HepG2 (cell line): ENCODE measurements at regions not wholly inside any gene's neighbourhood (a gene's known extent, or its start where the extent isn't known, plus 50 kb on each side); places are given as distances from the start of the nearest gene placed in this dataset.

ENCODE experiments used
- ATAC-seq: fragments of 200-7000 bp; cut with Tn5 transposase; 3 replicates; pipeline ENCODE4 v1.9.1; 2020; ENCODE audit warnings: mild to moderate bottlenecking, moderate library complexity
- BruUV-seq: library from RNA; stranded (reverse); fragments of 400-500 nt; replicated peaks from 2 replicates; lab custom pipeline; 2021; lab: Mats Ljungman, UMichigan
- CTCF ChIA-PET: fragments of 300-600 bp; formaldehyde crosslinking; extraction: SDS; loops from one replicate; lab custom pipeline; 2021; ENCODE audit warnings: low total read pairs, inconsistent platforms, low intra/inter-chr PET ratio; lab: Yijun Ruan, JAX
- POLR2A ChIA-PET: fragments of 350-600 bp; sonication (Branson Sonifier 250); formaldehyde crosslinking; loops from one replicate; lab custom pipeline; 2020; ENCODE audit warnings: antibody characterized with exemption, inconsistent platforms; lab: Yijun Ruan, JAX
- DNase-seq: peaks from one replicate; pipeline ENCODE4 v3.0.0-alpha.2; 2015; ENCODE audit warnings: low spot score
- FAIRE-seq: peaks from 3 replicates; lab custom pipeline; 2011; peaks lifted over from hg19 to GRCh38; lab: Jason Lieb, UNC
- H2AFZ ChIP-seq: one replicate; pipeline ENCODE4 v1.6.1; 2011; ENCODE audit warnings: low read length, inconsistent platforms
- H3K27ac ChIP-seq: fragments of 300-600 bp; 3 replicates; pipeline ENCODE4 v1.8.0; 2011; ENCODE audit warnings: mixed run types, mild to moderate bottlenecking, mixed read lengths, low read length, inconsistent platforms; ENCODE audit not compliant: insufficient read depth; ENCODE audit errors: extremely low read length
- H3K27me3 ChIP-seq, 2 experiments: fragments of 200-600 bp in 1 of 2; 2 replicates in 1 of 2; 3 replicates in 1 of 2; pipeline versions ENCODE4 v1.6.0 to v1.8.0; 2011; ENCODE audit warnings: low read length in 2 of 2, mild to moderate bottlenecking in 2 of 2, moderate library complexity in 2 of 2, inconsistent platforms in 1 of 2; ENCODE audit not compliant: insufficient read depth in 2 of 2, control insufficient read depth in 1 of 2
- H3K36me3 ChIP-seq, 2 experiments: fragments of 200-600 bp in 1 of 2; replicated peaks in 1 of 2; 2 replicates in 1 of 2; 3 replicates in 1 of 2; pipeline versions ENCODE4 v1.5.1 to v1.8.0; 2011; ENCODE audit warnings: low read length in 2 of 2, inconsistent platforms in 1 of 2; ENCODE audit not compliant: insufficient read depth in 2 of 2, control insufficient read depth in 1 of 2
- H3K4me1 ChIP-seq: 2 replicates; pipeline ENCODE4 v1.5.1; 2012; ENCODE audit warnings: low read length, inconsistent platforms; ENCODE audit not compliant: insufficient read depth
- H3K4me2 ChIP-seq: 2 replicates; pipeline ENCODE4 v1.6.0; 2011; ENCODE audit warnings: low read depth, low read length, inconsistent platforms
- H3K4me3 ChIP-seq, 3 experiments: fragments of 200-600 bp in 1 of 3; sonication (generic), shearing (Covaris generic) in 1 of 3; replicated peaks in 1 of 3; 2 replicates each; pipeline ENCODE4 v1.5.1; 2011 to 2016; ENCODE audit warnings: low read length in 3 of 3, inconsistent platforms in 2 of 3, low read depth in 2 of 3, mild to moderate bottlenecking in 2 of 3, control low read depth in 1 of 3, mixed read lengths in 1 of 3; ENCODE audit not compliant: insufficient read depth in 1 of 3
- H3K79me2 ChIP-seq: one replicate; pipeline ENCODE4 v1.6.1; 2011; ENCODE audit warnings: low read length, inconsistent platforms; ENCODE audit not compliant: insufficient read depth
- H3K9ac ChIP-seq: 2 replicates; pipeline ENCODE4 v1.6.0; 2011; ENCODE audit warnings: mild to moderate bottlenecking, low read depth, low read length, inconsistent platforms; ENCODE audit not compliant: insufficient read depth
- H3K9me3 ChIP-seq: 2 replicates; pipeline ENCODE4 v1.5.1; 2012; ENCODE audit warnings: mild to moderate bottlenecking, low read length
- H4K20me1 ChIP-seq: 2 replicates; pipeline ENCODE4 v1.6.0; 2011; ENCODE audit warnings: inconsistent platforms, mild to moderate bottlenecking, low read length, moderate library complexity; ENCODE audit not compliant: insufficient read depth
- ETS1 ChIP-seq: sonication (generic); formaldehyde crosslinking; IDR thresholded peaks from 2 replicates; pipeline ENCODE4 v1.4.0; 2020; ENCODE audit warnings: missing genetic modification reagents
- GPBP1L1 ChIP-seq: sonication (generic); formaldehyde crosslinking; IDR thresholded peaks from 2 replicates; pipeline ENCODE4 v1.5.0; 2020; ENCODE audit warnings: mild to moderate bottlenecking, missing genetic modification reagents
- NFRKB ChIP-seq: fragments of 450-650 bp; IDR thresholded peaks from 2 replicates; pipeline ENCODE4 v1.6.1; 2017
- TOPORS ChIP-seq: sonication (generic); formaldehyde crosslinking; IDR thresholded peaks from 2 replicates; pipeline ENCODE4 v1.8.0; 2023; ENCODE audit warnings: mild to moderate bottlenecking, missing genetic modification reagents
- ZBTB1 ChIP-seq: sonication (generic); formaldehyde crosslinking; IDR thresholded peaks from 2 replicates; pipeline ENCODE4 v1.4.0; 2020; ENCODE audit warnings: missing genetic modification reagents, borderline replicate concordance
- ZKSCAN5 ChIP-seq: sonication (generic); formaldehyde crosslinking; IDR thresholded peaks from 2 replicates; pipeline ENCODE4 v1.5.1; 2020; ENCODE audit warnings: mild to moderate bottlenecking, missing genetic modification reagents
- ZNF30 ChIP-seq: sonication (generic); formaldehyde crosslinking; IDR thresholded peaks from 2 replicates; pipeline ENCODE4 v1.5.0; 2020; ENCODE audit warnings: mild to moderate bottlenecking, missing genetic modification reagents
- WGBS: methylation state at CpG from one replicate; pipeline ENCODE4 v1.1.6; 2017; ENCODE audit warnings: low lambda C conversion rate; 5-methylcytosine and 5-hydroxymethylcytosine counted together
- in situ Hi-C: cut with HindIII; loops from 2 replicates; pipeline ENCODE4 v1.10.0; 2017; ENCODE audit warnings: low pct_unique_long_range_greater_than_20kb; ENCODE audit not compliant: extremely low pct_ligation_motif_present
- intact Hi-C: fragments of 100-400 bp; cut with micrococcal nuclease; formaldehyde crosslinking; loops from one replicate; pipeline ENCODE4 v1.10.0; 2022; ENCODE audit not compliant: unreplicated experiment
- TF ChIP-seq, protein P1 (sequence below): sonication (generic); formaldehyde crosslinking; IDR thresholded peaks from 2 replicates; pipeline ENCODE4 v1.4.0; 2020; ENCODE audit warnings: missing genetic modification reagents
- TF ChIP-seq, protein P2 (sequence below), 2 experiments: sonication (generic) in 1 of 2; formaldehyde crosslinking in 1 of 2; IDR thresholded peaks; 2 replicates each; pipeline versions ENCODE4 v1.5.1 to v1.6.1; 2011 to 2020; ENCODE audit warnings: borderline replicate concordance in 1 of 2, low read depth in 1 of 2, low read length in 1 of 2, mild to moderate bottlenecking in 1 of 2, missing genetic modification reagents in 1 of 2, moderate library complexity in 1 of 2

- TF ChIP-seq GPBP1L1 (no peak), ZKSCAN5 (CRISPR knock-in tag) (no peak), TOPORS (no peak)
- TF ChIP-seq, protein P1, sequence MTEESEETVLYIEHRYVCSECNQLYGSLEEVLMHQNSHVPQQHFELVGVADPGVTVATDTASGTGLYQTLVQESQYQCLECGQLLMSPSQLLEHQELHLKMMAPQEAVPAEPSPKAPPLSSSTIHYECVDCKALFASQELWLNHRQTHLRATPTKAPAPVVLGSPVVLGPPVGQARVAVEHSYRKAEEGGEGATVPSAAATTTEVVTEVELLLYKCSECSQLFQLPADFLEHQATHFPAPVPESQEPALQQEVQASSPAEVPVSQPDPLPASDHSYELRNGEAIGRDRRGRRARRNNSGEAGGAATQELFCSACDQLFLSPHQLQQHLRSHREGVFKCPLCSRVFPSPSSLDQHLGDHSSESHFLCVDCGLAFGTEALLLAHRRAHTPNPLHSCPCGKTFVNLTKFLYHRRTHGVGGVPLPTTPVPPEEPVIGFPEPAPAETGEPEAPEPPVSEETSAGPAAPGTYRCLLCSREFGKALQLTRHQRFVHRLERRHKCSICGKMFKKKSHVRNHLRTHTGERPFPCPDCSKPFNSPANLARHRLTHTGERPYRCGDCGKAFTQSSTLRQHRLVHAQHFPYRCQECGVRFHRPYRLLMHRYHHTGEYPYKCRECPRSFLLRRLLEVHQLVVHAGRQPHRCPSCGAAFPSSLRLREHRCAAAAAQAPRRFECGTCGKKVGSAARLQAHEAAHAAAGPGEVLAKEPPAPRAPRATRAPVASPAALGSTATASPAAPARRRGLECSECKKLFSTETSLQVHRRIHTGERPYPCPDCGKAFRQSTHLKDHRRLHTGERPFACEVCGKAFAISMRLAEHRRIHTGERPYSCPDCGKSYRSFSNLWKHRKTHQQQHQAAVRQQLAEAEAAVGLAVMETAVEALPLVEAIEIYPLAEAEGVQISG (CRISPR knock-in tag), result no peak
Observed at GRCh38 chr2:133977405-133977804, 276.5 kb upstream of the MGAT5 start (continued).

GRCh38 chr2:133982256-133982655 lies 271.6 kb upstream of the MGAT5 start:
- intact Hi-C loops (no loop called here), in situ Hi-C loops (no loop called here)
- no peaks in the 10 kb centered on the region for H4K20me1 ChIP-seq
- DNase-seq, result no peak
- no peak overlapping the region for H3K27ac ChIP-seq
- no peak overlapping the region for H3K9ac ChIP-seq
- no peaks in the 10 kb centered on the region for H3K4me1 ChIP-seq
- H3K4me2 ChIP-seq, result no peak overlapping the region
- H3K9me3 ChIP-seq, result no peaks in the 10 kb centered on the region
- CTCF ChIA-PET, result no interaction called here
- no peak overlapping the region for H3K4me3 ChIP-seq
- no peak for ATAC-seq
- POLR2A ChIA-PET, result no interaction called here
- no peaks in the 10 kb centered on the region for H3K36me3 ChIP-seq
- WGBS, result 35% methylated on average over 6 of the region's 6 CpGs
- H2AFZ ChIP-seq, result no peak overlapping the region
- FAIRE-seq, result no peak
- H3K79me2 ChIP-seq, result no peaks in the 10 kb centered on the region
- peaks cover 2 to 7% of the 10 kb centered on the region in 2 experiments; a peak in 2 of 5 replicates for H3K27me3 ChIP-seq
- no TSS peak for BruUV-seq
- TF ChIP-seq ZBTB1 (CRISPR knock-in tag) (no peak), NFRKB (no peak), ETS1 (CRISPR knock-in tag) (no peak), ZNF30 (CRISPR knock-in tag) (no peak)
- TF ChIP-seq, protein P2, sequence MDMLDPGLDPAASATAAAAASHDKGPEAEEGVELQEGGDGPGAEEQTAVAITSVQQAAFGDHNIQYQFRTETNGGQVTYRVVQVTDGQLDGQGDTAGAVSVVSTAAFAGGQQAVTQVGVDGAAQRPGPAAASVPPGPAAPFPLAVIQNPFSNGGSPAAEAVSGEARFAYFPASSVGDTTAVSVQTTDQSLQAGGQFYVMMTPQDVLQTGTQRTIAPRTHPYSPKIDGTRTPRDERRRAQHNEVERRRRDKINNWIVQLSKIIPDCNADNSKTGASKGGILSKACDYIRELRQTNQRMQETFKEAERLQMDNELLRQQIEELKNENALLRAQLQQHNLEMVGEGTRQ (IDR thresholded peaks at IDR 0.05; ENCODE audit: low read depth, low read length), result no peak
- TF ChIP-seq, protein P2 (CRISPR knock-in tag; IDR thresholded peaks at IDR 0.05; ENCODE audit: borderline replicate concordance), result no peak
